HS-5 (cell line): ENCODE measurements at regions not wholly inside any gene's neighbourhood (a gene's known extent, or its start where the extent isn't known, plus 50 kb on each side); places are given as distances from the start of the nearest gene placed in this dataset.
"Not testable (repeated sequence)": the region's sequence is repeated elsewhere in the genome, so short reads cannot be mapped to it uniquely, and the experiment has no call there.

Experiments used
- DNase-seq: peaks from one replicate; pipeline ENCODE4 v3.0.0-alpha.2; 2012; ENCODE audit warnings: low read depth

DNA sequence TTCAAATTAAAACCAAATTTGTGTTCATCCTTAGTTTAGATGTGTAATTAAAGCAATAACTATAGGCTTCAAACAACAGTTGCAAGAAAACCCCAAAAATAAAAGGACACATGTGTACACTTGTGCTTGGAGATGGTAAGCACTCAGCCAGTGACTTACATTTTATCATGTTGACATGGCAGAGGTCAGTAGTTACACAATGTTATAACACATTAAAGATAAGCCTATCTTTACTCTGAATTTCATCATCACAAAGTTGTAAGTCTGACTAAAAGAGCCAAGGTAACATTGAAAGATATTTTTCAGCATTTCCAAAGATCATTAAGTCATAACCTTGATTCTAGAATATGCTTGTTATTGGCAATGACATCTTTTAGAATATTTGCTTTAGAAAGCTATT lies 98.5 kb upstream of the PNPLA4 start:
- DNase-seq: no peak

DNA sequence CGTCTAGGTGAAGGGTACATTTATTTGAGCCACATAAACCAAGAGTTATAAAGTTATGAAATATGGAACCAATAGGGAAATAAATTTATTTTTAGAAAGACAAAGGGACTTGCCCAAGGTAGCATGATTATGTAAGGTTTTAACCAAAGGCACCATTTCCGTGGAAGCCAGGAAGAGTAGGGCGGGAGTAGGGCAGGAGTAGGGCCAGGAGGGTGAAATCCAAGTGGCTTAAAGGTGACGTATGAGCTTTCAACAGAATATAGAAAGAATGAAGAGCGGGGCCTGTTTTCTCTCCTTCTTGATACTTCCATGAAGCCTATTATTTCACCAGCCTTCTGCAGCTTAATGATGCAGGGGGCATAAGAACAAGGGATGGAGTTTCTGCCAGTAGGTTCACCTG lies 91.7 kb upstream of the PNPLA4 start:
- no peak for DNase-seq

DNA sequence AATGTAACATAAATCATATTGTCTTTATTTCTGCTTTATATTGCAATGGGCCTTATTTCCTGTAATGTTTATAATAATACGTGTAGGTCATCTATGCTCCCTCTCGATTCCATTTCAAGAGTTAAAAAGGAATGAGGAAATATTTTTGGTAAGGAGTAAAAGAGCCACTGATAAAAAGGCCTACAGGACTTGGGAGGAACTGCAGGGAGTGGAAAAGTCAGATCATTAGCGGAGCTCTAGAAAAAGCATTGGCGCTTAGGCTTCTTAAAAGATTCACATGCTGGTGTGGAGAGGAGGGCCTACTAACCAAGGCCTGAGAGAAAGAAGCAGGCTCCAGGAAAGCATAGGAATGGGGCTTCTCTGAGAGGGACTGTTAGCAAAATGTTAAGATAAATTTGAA lies 82.9 kb upstream of the PNPLA4 start:
- no peak for DNase-seq

DNA sequence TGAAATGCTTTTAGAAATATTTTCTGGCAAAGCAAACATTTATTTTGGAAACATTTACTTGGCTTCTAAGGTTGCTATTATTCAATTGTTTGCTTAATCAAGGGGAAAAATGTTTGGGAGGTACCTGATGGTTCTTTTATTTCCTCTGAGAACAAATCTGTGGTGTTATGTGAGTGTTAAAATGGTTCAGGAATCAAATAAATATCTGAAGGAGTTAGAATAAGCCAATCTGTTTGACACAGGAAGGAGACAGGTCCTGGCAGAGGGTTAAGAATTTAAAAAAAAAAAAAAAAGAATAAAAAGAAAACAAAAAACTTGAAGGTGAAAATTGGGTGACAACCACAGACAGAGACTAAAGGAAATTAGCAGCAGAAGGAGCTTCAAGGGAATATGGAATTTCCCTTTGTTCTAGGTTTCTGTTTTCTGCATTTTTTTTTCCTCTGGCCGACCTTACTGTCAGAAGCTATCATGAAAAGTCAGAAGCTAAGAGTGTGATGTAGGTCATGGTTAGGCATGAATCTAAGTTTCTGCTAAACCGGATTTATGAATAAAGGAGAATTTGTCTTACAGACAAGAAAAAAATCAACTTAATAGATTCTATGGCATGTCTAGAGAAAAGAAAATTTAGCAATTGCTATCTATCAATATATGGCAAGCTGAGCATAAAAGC lies 78.6 kb upstream of the PNPLA4 start:
- no peak for DNase-seq

DNA sequence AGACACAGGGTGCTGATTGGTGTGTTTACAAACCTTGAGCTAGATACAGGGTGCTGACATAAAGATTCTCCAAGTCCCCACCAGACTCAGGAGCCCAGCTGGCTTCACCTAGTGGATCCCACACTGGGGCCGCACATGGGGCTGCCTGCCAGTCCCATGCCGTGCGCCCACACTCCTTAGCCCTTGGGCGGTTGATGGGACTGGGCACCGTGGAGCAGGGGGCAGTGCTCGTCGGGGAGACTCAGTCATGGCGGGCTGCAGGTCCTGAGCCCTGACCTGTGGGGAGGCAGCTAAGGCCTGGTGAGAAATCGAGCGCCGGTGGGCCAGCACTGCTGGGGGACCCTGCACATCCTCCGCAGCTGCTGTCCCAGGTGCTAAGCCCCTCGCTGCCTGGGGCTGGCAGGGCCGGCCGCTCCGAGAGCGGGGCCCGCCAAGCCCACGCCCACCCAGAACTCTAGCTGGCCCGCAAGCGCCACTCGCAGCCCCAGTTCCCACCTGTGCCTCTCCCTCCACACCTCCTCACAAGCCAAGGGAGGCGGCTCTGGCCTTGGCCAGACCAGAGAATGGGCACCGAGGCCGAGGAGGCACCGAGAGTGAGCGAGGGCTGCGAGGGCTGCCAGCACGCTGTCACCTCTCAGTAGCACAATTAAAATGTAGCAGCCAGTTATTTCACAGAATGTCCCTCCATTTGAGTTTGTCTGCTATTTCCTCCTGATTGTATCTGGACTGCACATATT lies 76.1 kb upstream of the PNPLA4 start:
- no peak for DNase-seq

DNA sequence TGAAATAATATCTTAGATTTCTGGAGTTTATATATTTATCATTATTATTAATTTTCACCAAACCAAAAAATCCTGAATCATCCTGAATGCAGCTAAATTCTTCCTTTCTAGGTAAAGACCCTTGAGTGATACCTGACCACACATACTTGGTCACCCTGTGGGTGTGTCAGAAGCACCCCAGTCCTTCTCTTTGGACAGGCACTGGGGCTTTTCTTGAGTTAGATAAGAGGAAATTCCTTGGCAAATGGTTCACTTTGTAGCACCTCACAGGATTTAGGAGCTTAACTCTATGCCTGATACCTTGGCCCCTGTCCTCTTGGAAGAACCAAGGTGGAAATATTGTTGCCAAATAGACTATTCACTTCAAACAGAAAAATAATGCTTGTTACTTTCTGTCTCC lies 69.6 kb upstream of the PNPLA4 start:
- DNase-seq: no peak

DNA sequence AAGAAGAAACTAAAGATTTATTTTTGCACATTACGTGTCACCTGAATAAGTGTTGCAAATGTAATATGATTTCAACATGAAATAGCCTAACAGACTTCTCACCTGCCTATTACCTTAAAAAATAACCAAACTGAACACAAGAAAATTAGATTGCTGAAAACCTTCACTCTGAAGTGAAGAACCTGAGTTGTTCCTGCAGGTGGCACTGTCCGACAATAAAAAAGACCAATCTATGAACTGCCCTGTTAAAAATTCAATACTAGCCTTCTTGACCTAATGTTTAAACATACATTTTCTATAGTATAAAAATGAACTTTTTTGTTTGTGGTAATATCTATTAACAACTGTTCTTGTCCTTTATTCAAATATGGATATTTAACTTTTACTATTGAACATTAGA lies 69.2 kb upstream of the PNPLA4 start:
- no peak for DNase-seq

DNA sequence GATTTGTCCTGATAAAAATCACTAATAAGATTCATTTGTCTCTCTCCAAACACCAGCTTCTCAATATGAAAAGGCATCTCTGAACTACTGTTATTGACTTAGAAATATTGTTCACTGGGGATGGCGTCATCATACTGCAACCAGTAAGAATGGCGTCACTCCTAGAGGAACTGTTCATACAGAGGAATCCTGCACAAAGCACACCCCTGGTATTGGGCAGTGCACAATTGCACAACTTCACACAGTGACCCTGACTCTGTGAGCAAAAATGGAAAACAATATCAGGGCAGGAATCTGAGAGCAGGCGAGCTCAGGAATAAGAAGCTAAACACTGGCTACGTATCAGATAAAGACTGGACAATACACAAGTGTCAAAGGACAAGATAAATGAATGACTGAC lies 66.7 kb upstream of the PNPLA4 start:
- no peak for DNase-seq

DNA sequence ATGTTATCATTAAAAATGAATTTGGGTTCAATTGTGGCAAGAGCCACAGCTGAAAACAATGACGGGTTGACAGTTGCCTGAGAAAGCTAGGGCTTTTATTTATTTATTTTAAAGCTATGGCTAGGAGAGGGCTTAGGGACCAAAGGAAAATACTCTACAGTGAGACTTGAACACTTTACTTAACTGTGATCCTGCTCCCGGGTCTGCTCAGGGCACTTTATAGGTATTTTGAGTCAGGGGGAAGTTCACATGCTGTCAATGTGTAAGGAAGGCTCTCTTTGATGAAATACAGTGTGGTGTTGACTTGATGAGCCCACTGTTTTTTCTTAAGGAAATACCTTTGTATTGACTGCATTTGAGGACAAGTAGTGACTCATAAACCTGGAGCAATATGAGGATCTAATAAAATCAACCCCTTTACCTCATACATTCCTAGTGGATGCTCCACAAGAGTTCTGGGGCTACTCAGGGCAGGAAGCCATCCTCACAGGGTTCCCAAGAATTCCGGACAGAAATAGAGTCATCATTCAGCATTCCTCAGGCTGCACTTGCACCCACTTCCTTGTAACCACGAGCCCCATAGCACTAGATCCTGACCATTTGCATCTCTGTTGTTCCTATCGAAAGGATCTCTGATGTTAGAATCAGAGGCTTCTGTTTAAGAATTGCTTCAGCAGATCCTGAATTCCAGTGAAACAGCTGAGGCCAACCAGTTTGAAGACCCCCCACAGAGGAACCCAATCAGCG lies 61.0 kb upstream of the PNPLA4 start:
- peak; percentile 41 for DNase-seq

DNA sequence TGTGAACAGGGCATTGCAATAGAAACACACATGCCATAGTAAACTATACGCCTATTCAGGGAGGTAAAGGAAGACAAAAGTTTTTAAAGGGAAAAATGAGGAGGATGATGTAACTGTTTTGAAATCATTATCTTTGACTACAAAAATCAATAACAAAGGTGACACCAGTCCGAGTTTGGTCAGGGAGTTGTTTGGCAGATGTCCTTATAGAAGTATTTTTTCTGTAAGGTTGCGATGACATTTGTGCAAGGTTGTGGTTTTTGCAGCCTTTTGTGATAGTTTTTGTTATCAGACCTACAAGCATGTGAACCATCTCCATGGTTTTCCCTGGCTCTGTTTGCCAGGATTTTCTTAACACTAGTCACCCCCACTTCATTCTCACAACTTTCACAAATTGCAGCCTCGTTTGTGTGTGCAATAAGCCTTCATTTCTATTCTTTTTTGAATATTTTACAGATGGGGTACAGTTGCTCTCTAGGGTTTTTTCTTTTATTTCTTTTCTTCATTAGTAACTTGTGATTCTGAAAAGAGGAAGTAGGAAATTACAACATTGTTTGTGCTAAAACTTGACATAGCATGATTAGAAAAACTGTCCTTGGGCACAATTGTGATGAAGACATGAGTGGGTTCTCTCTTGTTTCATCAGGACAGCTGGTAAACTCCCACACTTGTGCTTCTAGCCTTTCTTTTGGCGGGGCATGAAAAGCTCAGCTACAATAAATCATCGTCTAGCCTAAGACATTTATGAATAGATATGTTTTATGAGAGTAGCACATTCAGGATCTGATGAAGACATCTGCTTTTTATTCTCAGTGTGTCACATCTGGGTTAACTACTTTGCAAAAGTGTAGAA lies 60.2 kb upstream of the PNPLA4 start:
- no peak for DNase-seq

DNA sequence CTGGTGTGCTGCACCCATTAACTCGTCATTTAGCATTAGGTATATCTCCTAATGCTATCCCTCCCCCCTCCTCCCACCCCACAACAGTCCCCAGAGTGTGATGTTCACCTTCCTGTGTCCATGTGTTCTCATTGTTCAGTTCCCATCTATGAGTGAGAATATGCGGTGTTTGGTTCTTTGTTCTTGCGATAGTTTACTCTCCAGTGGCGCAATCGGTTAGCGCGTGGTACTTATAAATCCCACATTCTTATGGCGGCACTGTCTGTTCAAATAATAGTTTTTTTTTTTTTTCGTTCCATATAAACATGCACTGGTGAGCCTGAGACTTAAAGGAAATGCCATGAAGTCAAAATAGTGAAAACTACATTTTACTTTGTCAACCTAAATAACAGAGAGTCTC lies 59.5 kb upstream of the PNPLA4 start:
- not testable (repeated sequence) for DNase-seq

DNA sequence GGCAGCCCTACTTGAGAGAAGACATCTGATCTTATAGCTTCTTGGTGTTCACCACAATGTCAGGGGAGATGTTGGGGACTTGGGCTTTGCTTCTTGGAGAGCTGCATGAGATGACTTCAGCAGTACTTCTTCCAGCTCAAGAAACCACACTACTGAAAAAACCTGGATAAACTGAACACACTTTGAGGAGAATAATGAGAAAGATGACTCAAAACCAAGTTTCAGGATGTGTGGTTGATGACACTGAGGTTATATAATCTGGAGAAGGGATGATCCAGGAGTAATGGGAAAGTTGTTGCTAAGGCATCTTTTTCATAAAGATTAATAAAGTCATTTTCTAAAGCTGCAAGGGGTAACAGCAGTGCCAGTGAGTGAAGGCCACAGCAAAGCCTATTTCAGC lies 58.4 kb upstream of the PNPLA4 start:
- peak; percentile 42 for DNase-seq

DNA sequence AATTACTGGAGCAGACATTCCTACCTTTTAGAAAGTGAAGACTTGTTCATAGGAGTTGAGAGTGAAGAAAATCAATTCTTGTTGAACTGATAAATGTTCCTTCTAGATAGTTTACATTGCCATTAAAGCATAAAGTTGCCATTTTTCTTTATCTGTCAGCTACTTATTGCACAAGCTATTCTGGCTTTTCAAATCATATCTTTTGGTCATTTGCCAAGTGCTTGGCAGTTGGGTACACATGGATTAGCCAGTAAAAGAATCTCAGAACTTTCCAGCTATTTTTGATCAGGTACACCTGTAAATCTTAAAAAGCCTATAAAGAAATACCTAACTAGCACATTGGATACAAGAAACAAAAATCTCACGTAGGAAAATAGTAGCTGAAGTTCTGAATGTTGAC lies 56.4 kb upstream of the PNPLA4 start:
- DNase-seq: no peak
